IMR-90 (cell line): ENCODE measurements at regions not wholly inside any gene's neighbourhood (a gene's known extent, or its start where the extent isn't known, plus 50 kb on each side); places are given as distances from the start of the nearest gene placed in this dataset.

Source experiments
- ATAC-seq: fragments of 200-7000 bp; cut with Tn5 transposase; 2 replicates; pipeline ENCODE4 v1.9.1; 2020; ENCODE audit warnings: low read depth, mild to moderate bottlenecking, moderate library complexity
- BruUV-seq: library from RNA; stranded (reverse); fragments of 400-500 nt; replicated peaks from 2 replicates; lab custom pipeline; 2021; lab: Mats Ljungman, UMichigan
- CTCF ChIA-PET: fragments of 300-600 bp; formaldehyde crosslinking; extraction: SDS; loops from one replicate; lab custom pipeline; 2021; ENCODE audit warnings: antibody characterized with exemption; lab: Yijun Ruan, JAX
- POLR2A ChIA-PET: fragments of 300-600 bp; sonication (Branson Sonifier 250); formaldehyde crosslinking; loops from one replicate; lab custom pipeline; 2022; ENCODE audit warnings: antibody characterized with exemption; ENCODE audit not compliant: unreplicated experiment; lab: Charles Lee
- DNase-seq: peaks from one replicate; pipeline ENCODE4 v3.0.0; 2013
- H2AFZ ChIP-seq: replicated peaks from 2 replicates; pipeline ENCODE3; 2013; ENCODE audit warnings: low read length, mild to moderate bottlenecking; ENCODE audit not compliant: poor library complexity
- H2AK5ac ChIP-seq: 2 replicates; pipeline ENCODE4 v1.6.1; 2013; ENCODE audit warnings: low read depth, low read length, inconsistent platforms
- H2AK9ac ChIP-seq: replicated peaks from 2 replicates; pipeline ENCODE3; 2013; ENCODE audit warnings: mild to moderate bottlenecking, low read depth, low read length, moderate library complexity; ENCODE audit not compliant: poor library complexity
- H2BK120ac ChIP-seq: 2 replicates; pipeline ENCODE4 v1.6.1; 2013; ENCODE audit warnings: low read depth, low read length, inconsistent platforms
- H2BK15ac ChIP-seq: 3 replicates; pipeline ENCODE4 v1.6.1; 2013; ENCODE audit warnings: low read depth, low read length, inconsistent platforms
- H2BK20ac ChIP-seq: 2 replicates; pipeline ENCODE4 v1.6.1; 2013; ENCODE audit warnings: low read depth, mild to moderate bottlenecking, inconsistent platforms, low read length, moderate library complexity
- H2BK5ac ChIP-seq: 2 replicates; pipeline ENCODE4 v1.6.1; 2013; ENCODE audit warnings: mild to moderate bottlenecking, low read depth, low read length, inconsistent platforms; ENCODE audit not compliant: poor library complexity, severe bottlenecking
- H3K14ac ChIP-seq: replicated peaks from 2 replicates; pipeline ENCODE4 v1.6.1; 2013; ENCODE audit warnings: low read depth, low read length, inconsistent platforms
- H3K18ac ChIP-seq: 2 replicates; pipeline ENCODE4 v1.6.1; 2013; ENCODE audit warnings: low read depth, low read length, control low read depth
- H3K23ac ChIP-seq: 2 replicates; pipeline ENCODE4 v1.6.1; 2013; ENCODE audit warnings: low read depth, low read length, inconsistent platforms
- H3K27ac ChIP-seq: 2 replicates; pipeline ENCODE4 v1.5.1; 2013; ENCODE audit warnings: mild to moderate bottlenecking, control low read depth, low read length; ENCODE audit not compliant: insufficient read depth
- H3K27me3 ChIP-seq: 2 replicates; pipeline ENCODE4 v1.6.1; 2013; ENCODE audit warnings: low read length; ENCODE audit not compliant: control insufficient read depth, insufficient read depth
- H3K36me3 ChIP-seq: 2 replicates; pipeline ENCODE4 v1.6.1; 2013; ENCODE audit warnings: low read length, mixed read lengths; ENCODE audit not compliant: control insufficient read depth, insufficient read depth
- H3K4ac ChIP-seq: 2 replicates; pipeline ENCODE4 v1.6.1; 2013; ENCODE audit warnings: low read depth, low read length, inconsistent platforms
- H3K4me1 ChIP-seq: 2 replicates; pipeline ENCODE4 v1.6.1; 2013; ENCODE audit warnings: low read length, mixed read lengths; ENCODE audit not compliant: control insufficient read depth, insufficient read depth
- H3K4me2 ChIP-seq: 2 replicates; pipeline ENCODE4 v1.6.1; 2013; ENCODE audit warnings: low read depth, mild to moderate bottlenecking, control low read depth, low read length, moderate library complexity
- H3K4me3 ChIP-seq: 2 replicates; pipeline ENCODE4 v1.5.1; 2013; ENCODE audit warnings: low read depth, mild to moderate bottlenecking, control low read depth, low read length, moderate library complexity; ENCODE audit not compliant: insufficient read depth
- H3K56ac ChIP-seq: 2 replicates; pipeline ENCODE4 v1.6.1; 2013; ENCODE audit warnings: low read length, inconsistent platforms; ENCODE audit not compliant: insufficient read depth; ENCODE audit errors: extremely low read depth
- H3K79me1 ChIP-seq, 2 experiments: 2 replicates each; pipeline ENCODE4 v1.6.1; 2013; ENCODE audit warnings: low read length in 2 of 2, inconsistent platforms in 1 of 2, low read depth in 1 of 2
- H3K9ac ChIP-seq: 2 replicates; pipeline ENCODE4 v1.6.1; 2013; ENCODE audit warnings: low read depth, low read length, control low read depth
- H3K9me1 ChIP-seq: 2 replicates; pipeline ENCODE4 v1.6.1; 2013; ENCODE audit warnings: low read length, inconsistent platforms; ENCODE audit not compliant: insufficient read depth
- H3K9me3 ChIP-seq: 2 replicates; pipeline ENCODE4 v1.6.1; 2013; ENCODE audit warnings: low read length; ENCODE audit not compliant: control insufficient read depth, insufficient read depth
- H4K20me1 ChIP-seq: 2 replicates; pipeline ENCODE4 v1.6.1; 2013; ENCODE audit warnings: low read length, inconsistent platforms; ENCODE audit not compliant: insufficient read depth
- H4K5ac ChIP-seq: 2 replicates; pipeline ENCODE4 v1.6.1; 2013; ENCODE audit warnings: mild to moderate bottlenecking, low read depth, low read length, control low read depth
- H4K8ac ChIP-seq, 2 experiments: 2 replicates each; pipeline ENCODE4 v1.6.1; 2013; ENCODE audit warnings: low read depth in 2 of 2, low read length in 2 of 2, control low read depth in 1 of 2, inconsistent platforms in 1 of 2
- H4K91ac ChIP-seq: 2 replicates; pipeline ENCODE4 v1.6.1; 2013; ENCODE audit warnings: low read depth, low read length, inconsistent platforms; ENCODE audit not compliant: insufficient read depth
- BHLHE40 ChIP-seq: fragments of 150-350 bp; IDR thresholded peaks from 2 replicates; pipeline ENCODE4 v1.6.1; 2016; ENCODE audit warnings: mild to moderate bottlenecking, low read depth, low read length
- CEBPB ChIP-seq: IDR thresholded peaks from 2 replicates; pipeline ENCODE4 v1.6.1; 2012; ENCODE audit warnings: low read depth, low read length, improper control_type of control experiment
- CHD1 ChIP-seq: IDR thresholded peaks from 2 replicates; pipeline ENCODE4 v1.6.1; 2012; ENCODE audit warnings: low read depth, low read length, improper control_type of control experiment
- CTCF ChIP-seq: conservative IDR thresholded peaks from 2 replicates; pipeline ENCODE4 v1.5.1; 2012; ENCODE audit warnings: mild to moderate bottlenecking, low read depth, low read length, improper control_type of control experiment
- ELK1 ChIP-seq: fragments of 150-350 bp; IDR thresholded peaks from 2 replicates; pipeline ENCODE4 v1.6.1; 2016; ENCODE audit warnings: low read depth, mild to moderate bottlenecking, low read length, moderate library complexity, borderline replicate concordance
- FOS ChIP-seq: fragments of 150-350 bp; IDR thresholded peaks from 2 replicates; pipeline ENCODE4 v1.6.1; 2016; ENCODE audit warnings: low read depth, low read length
- MAZ ChIP-seq: IDR thresholded peaks from 2 replicates; pipeline ENCODE4 v1.6.1; 2012; ENCODE audit warnings: low read depth, mild to moderate bottlenecking, low read length, improper control_type of control experiment, moderate library complexity, borderline replicate concordance
- NFE2L2 ChIP-seq: fragments of 150-350 bp; IDR thresholded peaks from 2 replicates; pipeline ENCODE4 v1.6.1; 2016; ENCODE audit warnings: low read depth, mild to moderate bottlenecking, low read length
- POLR2A ChIP-seq: IDR thresholded peaks from 2 replicates; pipeline ENCODE4 v1.6.1; 2012; ENCODE audit warnings: mild to moderate bottlenecking, low read depth, low read length
- RAD21 ChIP-seq: IDR thresholded peaks from 2 replicates; pipeline ENCODE4 v1.6.1; 2012; ENCODE audit warnings: low read length, improper control_type of control experiment
- RCOR1 ChIP-seq: IDR thresholded peaks from 2 replicates; pipeline ENCODE4 v1.6.1; 2012; ENCODE audit warnings: mild to moderate bottlenecking, low read length, improper control_type of control experiment; ENCODE audit not compliant: insufficient replicate concordance
- RFX5 ChIP-seq: IDR thresholded peaks from 2 replicates; pipeline ENCODE4 v1.8.0; 2012; ENCODE audit warnings: low read depth, mild to moderate bottlenecking, low read length, moderate library complexity
- SMC3 ChIP-seq: fragments of 150-350 bp; IDR thresholded peaks from 2 replicates; pipeline ENCODE4 v1.6.1; 2016; ENCODE audit warnings: low read depth, mild to moderate bottlenecking, antibody characterized with exemption, low read length, moderate library complexity
- USF2 ChIP-seq: fragments of 150-350 bp; IDR thresholded peaks from 2 replicates; pipeline ENCODE4 v1.6.1; 2017; ENCODE audit warnings: mild to moderate bottlenecking, antibody characterized with exemption, low read length, low read depth
- WGBS, 2 experiments: methylation state at CpG; one replicate each; pipeline versions ENCODE4 v1.1.5 to v1.1.7; 2013; ENCODE audit warnings: missing lambda C conversion rate in 2 of 2; ENCODE audit not compliant: insufficient read length in 1 of 2; ENCODE audit errors: extremely low coverage in 2 of 2; 5-methylcytosine and 5-hydroxymethylcytosine counted together
- dilution Hi-C: fragments of 300-500 bp; cut with HindIII; formaldehyde crosslinking; loops from one replicate; pipeline ENCODE4 v1.14.3; 2018; ENCODE audit warnings: low sequenced_read_pairs; ENCODE audit not compliant: unreplicated experiment
- in situ Hi-C: fragments of 300-500 bp; cut with MboI; formaldehyde crosslinking; loops from 3 replicates; pipeline ENCODE4 v1.14.3; 2019; ENCODE audit warnings: low sequenced_read_pairs, inconsistent platforms, mixed read lengths
- intact Hi-C: fragments of 100-400 bp; cut with micrococcal nuclease; formaldehyde crosslinking; loops from 2 replicates; pipeline ENCODE4 v1.10.0; 2022

- intact Hi-C loops (no loop called here), dilution Hi-C loops (no loop called here), in situ Hi-C loops (no loop called here)
- Histone ChIP-seq H3K4me1 (no peaks in the 10 kb centered on the region), H4K20me1 (no peaks in the 10 kb centered on the region), H3K27ac (no peak overlapping the region), H2BK120ac (no peak overlapping the region), H3K18ac (no peak overlapping the region), H3K9me3 (peaks cover 5% of the 10 kb centered on the region; the same call in 1 of the 2 replicates), H4K5ac (no peak overlapping the region), H2BK5ac (no peak overlapping the region), H3K23ac (no peak overlapping the region), H3K14ac (no peak overlapping the region), H4K8ac (no peak overlapping the region), H2BK15ac (no peak overlapping the region), H2AFZ (no peak overlapping the region), H4K91ac (no peak overlapping the region), H2BK20ac (no peak overlapping the region), H3K27me3 (no peaks in the 10 kb centered on the region), H2AK5ac (no peak overlapping the region), H3K4me2 (no peak overlapping the region), H3K9me1 (no peaks in the 10 kb centered on the region), H3K4ac (no peak overlapping the region), H3K4me3 (no peak overlapping the region), H3K36me3 (no peaks in the 10 kb centered on the region), H3K56ac (no peak overlapping the region), H3K9ac (no peak overlapping the region), H3K79me1 (no peaks in the 10 kb centered on the region), H2AK9ac (no peak overlapping the region)
- ChIA-PET CTCF (no interaction called here), POLR2A (no interaction called here)
- TF ChIP-seq RFX5: no peak
- no peak for TF ChIP-seq POLR2A
- no peak for TF ChIP-seq CEBPB
- no peak for TF ChIP-seq SMC3
- TF ChIP-seq NFE2L2: no peak
- no peak for TF ChIP-seq FOS
- TF ChIP-seq CTCF: no peak
- TF ChIP-seq BHLHE40: no peak
- no peak for TF ChIP-seq MAZ
- no peak for TF ChIP-seq ELK1
- no peak for TF ChIP-seq USF2
- TF ChIP-seq RAD21: no peak
- TF ChIP-seq RCOR1: no peak
- TF ChIP-seq CHD1: no peak
- 100% methylated on average over 1 of the region's 5 CpGs; no CpG with 5 or more reads in 1 of the 2 experiments for WGBS, 2 experiments
- no peak for DNase-seq
- no peak for ATAC-seq
- no TSS peak for BruUV-seq
Measured at GRCh38 chr5:101897914-101898313, 398.2 kb downstream of the SLCO4C1 start.
